ENCODE measurements at regions not wholly inside any gene's neighbourhood (a gene's known extent, or its start where the extent isn't known, plus 50 kb on each side); places are given as distances from the start of the nearest gene placed in this dataset.

DNA sequence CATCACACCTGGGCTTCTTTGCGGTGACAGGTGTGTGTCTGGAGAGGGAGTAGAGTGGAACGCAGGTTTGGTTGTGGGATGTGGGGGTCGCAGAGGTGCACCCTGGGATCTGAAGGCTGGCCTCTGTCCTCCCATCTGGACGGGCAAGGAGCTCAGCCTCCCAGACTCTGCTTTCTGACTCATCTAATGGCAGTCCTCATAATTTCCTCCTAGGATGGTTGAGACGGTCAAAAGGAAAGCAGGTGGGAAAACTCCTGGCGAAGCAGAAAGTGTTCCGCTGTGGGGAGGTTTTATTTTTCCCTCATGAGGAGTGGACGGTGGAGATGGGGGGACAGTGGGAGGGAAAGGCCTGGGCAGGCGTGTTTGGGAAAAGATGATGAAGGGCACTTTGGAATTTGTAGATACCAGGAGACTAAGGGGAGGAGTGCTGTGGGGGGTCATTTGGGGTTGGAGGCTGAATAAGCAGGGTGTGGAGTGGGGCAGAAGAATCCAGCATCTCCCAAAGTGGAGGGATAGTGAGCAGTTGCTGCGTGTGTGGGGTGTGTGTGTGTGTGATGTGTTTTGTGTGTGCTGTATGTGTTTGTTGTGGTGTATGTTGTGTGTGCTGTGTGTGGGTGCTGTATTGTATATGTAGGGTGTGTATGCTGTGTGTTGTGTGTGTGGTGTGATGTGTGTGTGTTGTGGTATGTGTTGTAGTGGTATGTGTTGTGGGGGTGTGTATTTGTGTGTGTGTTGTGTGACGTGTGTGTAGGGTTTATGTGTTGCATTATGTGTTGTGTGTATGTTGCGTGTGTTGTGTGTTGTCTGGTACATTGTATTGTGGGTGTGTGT lies 97.2 kb upstream of the PODXL start:
- in situ Hi-C loops (cut with HindIII; ENCODE audit: low pct_ligation_motif_present, low sequenced_read_pairs) = no loop called here
- peak; percentile 16 for DNase-seq
- no peak overlapping the region for H3K27ac ChIP-seq
- TF ChIP-seq, protein P1, sequence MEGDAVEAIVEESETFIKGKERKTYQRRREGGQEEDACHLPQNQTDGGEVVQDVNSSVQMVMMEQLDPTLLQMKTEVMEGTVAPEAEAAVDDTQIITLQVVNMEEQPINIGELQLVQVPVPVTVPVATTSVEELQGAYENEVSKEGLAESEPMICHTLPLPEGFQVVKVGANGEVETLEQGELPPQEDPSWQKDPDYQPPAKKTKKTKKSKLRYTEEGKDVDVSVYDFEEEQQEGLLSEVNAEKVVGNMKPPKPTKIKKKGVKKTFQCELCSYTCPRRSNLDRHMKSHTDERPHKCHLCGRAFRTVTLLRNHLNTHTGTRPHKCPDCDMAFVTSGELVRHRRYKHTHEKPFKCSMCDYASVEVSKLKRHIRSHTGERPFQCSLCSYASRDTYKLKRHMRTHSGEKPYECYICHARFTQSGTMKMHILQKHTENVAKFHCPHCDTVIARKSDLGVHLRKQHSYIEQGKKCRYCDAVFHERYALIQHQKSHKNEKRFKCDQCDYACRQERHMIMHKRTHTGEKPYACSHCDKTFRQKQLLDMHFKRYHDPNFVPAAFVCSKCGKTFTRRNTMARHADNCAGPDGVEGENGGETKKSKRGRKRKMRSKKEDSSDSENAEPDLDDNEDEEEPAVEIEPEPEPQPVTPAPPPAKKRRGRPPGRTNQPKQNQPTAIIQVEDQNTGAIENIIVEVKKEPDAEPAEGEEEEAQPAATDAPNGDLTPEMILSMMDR (IDR thresholded peaks at IDR 0.05; ENCODE audit: low read depth, low read length, missing control alignments) = no peak
- H3K27me3 ChIP-seq (replicated peaks) = no peaks in the 10 kb centered on the region
- no peaks in the 10 kb centered on the region for H3K36me3 ChIP-seq (replicated peaks)
- no peak overlapping the region for H3K4me3 ChIP-seq (ENCODE audit: low read depth, low read length)

DNA sequence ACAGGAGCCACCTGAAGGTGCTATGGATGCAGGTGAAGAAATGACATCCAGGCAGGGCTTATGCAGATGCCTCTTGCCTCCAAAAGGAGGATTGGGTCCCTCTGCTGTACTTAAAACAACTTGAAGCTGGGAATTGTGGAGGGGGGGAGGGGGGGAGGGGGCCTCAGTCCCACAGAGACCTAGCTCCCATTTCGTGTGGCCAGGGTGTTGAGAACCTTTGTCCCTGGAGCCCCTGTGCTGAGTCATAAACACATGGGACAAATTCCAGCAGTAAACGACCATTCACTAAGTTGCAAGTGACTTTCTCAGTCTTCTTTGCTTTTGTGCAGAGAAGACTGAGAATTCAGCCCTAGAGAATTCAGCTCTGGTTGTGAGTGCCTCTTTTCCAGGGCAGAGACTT lies 96.5 kb upstream of the PODXL start:
- Histone ChIP-seq H3K36me3 (replicated peaks) (no peaks in the 10 kb centered on the region), H3K27ac (no peak overlapping the region), H3K27me3 (replicated peaks) (no peaks in the 10 kb centered on the region), H3K4me3 (ENCODE audit: low read depth, low read length) (no peak overlapping the region)
- in situ Hi-C loops (cut with HindIII; ENCODE audit: low pct_ligation_motif_present, low sequenced_read_pairs) = no loop called here
- no peak for DNase-seq
- TF ChIP-seq, protein P1 (IDR thresholded peaks at IDR 0.05; ENCODE audit: low read depth, low read length, missing control alignments) = no peak

DNA sequence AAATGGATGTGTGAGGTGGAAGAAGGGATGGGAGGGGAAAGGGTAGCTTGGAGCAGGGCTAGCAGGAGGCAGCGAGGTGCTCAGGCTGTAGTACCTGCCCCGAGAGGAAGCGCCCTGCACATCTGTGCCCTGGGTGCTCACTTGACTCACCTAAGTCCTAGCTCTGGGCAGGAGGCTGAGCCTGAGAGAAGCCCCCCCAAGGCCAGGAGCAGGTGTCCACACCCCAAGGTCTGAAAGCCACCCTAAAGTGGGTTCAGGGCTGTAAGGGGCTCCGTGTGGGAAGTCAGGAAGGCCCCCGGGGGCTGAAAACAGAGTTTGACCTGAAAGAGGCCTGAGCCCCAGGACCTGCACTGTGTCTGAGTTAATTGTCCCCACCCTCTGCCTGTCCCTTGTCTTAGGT lies 95.8 kb upstream of the PODXL start:
- in situ Hi-C loops (cut with HindIII; ENCODE audit: low pct_ligation_motif_present, low sequenced_read_pairs) = no loop called here
- no peaks in the 10 kb centered on the region for H3K27me3 ChIP-seq (replicated peaks)
- no peak for DNase-seq

DNA sequence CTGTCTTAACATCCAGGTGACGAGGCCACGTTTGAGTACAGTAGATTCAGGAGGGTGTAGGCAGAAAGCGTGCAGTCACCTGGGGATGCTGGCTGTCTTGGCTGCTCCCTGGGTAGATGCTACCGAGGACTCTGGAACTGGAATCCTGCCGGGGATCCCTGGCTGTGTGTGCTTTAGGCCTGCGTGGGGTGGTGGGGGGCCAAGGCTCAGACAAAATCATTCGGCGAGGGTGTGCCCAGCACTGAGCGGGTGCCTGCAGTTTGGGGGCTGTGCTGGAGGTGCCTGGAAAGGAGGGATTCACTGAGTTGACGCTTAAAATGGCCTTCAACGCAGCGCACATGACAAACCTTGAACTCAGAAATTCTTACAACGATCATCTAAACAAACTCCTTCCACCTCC lies 93.5 kb upstream of the PODXL start:
- in situ Hi-C loops (cut with HindIII; ENCODE audit: low pct_ligation_motif_present, low sequenced_read_pairs) = no loop called here
- Histone ChIP-seq H3K36me3 (replicated peaks) (no peaks in the 10 kb centered on the region), H3K27me3 (replicated peaks) (no peaks in the 10 kb centered on the region), H3K27ac (no peak overlapping the region), H3K4me3 (ENCODE audit: low read depth, low read length) (no peak overlapping the region)
- TF ChIP-seq, protein P1 (IDR thresholded peaks at IDR 0.05; ENCODE audit: low read depth, low read length, missing control alignments) = no peak
- no peak for DNase-seq

More for the DNA sequence above, 95.8 kb upstream of the PODXL start:
- H3K27ac ChIP-seq = no peak overlapping the region
- TF ChIP-seq, protein P1 (IDR thresholded peaks at IDR 0.05; ENCODE audit: low read depth, low read length, missing control alignments) = no peak
- H3K4me3 ChIP-seq (ENCODE audit: low read depth, low read length) = no peak overlapping the region
- H3K36me3 ChIP-seq (replicated peaks) = no peaks in the 10 kb centered on the region

DNA sequence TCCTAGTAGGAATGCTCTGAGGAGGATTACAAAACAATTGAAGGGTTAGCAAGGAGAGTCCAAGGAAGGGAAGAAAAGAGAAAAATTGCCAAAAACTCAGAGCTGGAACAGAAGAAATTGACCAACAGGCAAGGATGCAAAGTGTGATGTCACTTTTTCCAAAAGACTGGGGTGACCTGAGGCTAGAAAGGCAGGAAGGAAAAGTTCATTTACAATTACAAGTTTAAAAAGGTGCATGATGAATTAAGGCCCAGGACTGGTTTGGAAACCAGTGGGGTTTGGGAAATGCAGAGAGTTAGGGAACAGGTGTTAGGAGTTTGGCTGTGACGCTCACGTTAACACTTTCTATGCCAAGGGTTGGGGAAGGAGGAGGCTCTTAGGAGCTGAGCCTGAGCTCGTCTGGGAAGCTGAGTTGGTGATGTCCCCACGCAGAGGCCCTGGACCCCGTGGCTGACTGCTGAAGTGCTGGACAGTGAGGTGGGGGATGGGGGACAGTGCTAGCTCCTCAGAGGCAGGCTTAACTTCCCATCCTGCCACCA lies 92.6 kb upstream of the PODXL start:
- Histone ChIP-seq H3K4me3 (ENCODE audit: low read depth, low read length) (no peak overlapping the region), H3K27ac (no peak overlapping the region), H3K36me3 (replicated peaks) (no peaks in the 10 kb centered on the region), H3K27me3 (replicated peaks) (no peaks in the 10 kb centered on the region)
- in situ Hi-C loops (cut with HindIII; ENCODE audit: low pct_ligation_motif_present, low sequenced_read_pairs) = no loop called here
- TF ChIP-seq, protein P1 (IDR thresholded peaks at IDR 0.05; ENCODE audit: low read depth, low read length, missing control alignments) = no peak
- DNase-seq = no peak
